DND-41 (cell line): ENCODE measurements at regions not wholly inside any gene's neighbourhood (a gene's known extent, or its start where the extent isn't known, plus 50 kb on each side); places are given as distances from the start of the nearest gene placed in this dataset.

Experiments used
- EZH2 ChIP-seq: IDR thresholded peaks from 3 replicates; pipeline ENCODE4 v1.6.1; 2012; ENCODE audit warnings: borderline replicate concordance, low read depth, mild to moderate bottlenecking, moderate library complexity, low read length, inconsistent platforms; ENCODE audit not compliant: severe bottlenecking
- TF ChIP-seq, protein P1 (sequence below): IDR thresholded peaks from 2 replicates; pipeline ENCODE4 v1.5.1; 2012; ENCODE audit warnings: borderline replicate concordance, low read length, moderate library complexity, mild to moderate bottlenecking; ENCODE audit not compliant: poor library complexity, severe bottlenecking; ENCODE audit errors: extremely low read depth

- TF ChIP-seq, protein P1, sequence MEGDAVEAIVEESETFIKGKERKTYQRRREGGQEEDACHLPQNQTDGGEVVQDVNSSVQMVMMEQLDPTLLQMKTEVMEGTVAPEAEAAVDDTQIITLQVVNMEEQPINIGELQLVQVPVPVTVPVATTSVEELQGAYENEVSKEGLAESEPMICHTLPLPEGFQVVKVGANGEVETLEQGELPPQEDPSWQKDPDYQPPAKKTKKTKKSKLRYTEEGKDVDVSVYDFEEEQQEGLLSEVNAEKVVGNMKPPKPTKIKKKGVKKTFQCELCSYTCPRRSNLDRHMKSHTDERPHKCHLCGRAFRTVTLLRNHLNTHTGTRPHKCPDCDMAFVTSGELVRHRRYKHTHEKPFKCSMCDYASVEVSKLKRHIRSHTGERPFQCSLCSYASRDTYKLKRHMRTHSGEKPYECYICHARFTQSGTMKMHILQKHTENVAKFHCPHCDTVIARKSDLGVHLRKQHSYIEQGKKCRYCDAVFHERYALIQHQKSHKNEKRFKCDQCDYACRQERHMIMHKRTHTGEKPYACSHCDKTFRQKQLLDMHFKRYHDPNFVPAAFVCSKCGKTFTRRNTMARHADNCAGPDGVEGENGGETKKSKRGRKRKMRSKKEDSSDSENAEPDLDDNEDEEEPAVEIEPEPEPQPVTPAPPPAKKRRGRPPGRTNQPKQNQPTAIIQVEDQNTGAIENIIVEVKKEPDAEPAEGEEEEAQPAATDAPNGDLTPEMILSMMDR = no peak
- no peak for TF ChIP-seq EZH2
These were observed 209.3 kb downstream of the HS3ST3B1 start for GRCh38 chr17:14510136-14510535.
